NCI-H2227 treated with DMSO at 0.1 percent for 48 hours (cell line): ENCODE measurements at regions not wholly inside any gene's neighbourhood (a gene's known extent, or its start where the extent isn't known, plus 50 kb on each side); places are given as distances from the start of the nearest gene placed in this dataset.

Experiments used
- DNase-seq: peaks from one replicate; lab custom pipeline; 2025; lab: John Stamatoyannopoulos, UW

DNA sequence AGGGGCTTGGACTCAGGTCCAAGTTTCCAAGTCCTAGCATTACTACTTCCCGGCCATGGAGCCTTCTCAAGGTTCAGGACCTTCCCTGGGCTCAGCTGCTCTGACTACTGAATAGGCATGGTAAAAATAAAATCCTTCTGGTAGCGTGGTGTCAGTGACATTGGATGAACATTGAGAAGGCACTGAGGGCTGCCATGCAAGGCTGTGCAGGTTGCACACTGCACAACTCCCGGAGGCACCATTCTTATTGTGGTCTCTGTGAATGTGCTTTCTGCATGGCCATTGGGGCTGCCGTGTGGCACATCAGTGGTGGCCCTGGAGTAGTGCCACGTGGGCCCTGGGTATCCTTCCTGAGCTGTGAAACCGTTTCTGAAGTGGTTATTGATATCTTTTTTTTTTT, 250.2 kb upstream of the CIBAR2 start:
- DNase-seq: no peak

DNA sequence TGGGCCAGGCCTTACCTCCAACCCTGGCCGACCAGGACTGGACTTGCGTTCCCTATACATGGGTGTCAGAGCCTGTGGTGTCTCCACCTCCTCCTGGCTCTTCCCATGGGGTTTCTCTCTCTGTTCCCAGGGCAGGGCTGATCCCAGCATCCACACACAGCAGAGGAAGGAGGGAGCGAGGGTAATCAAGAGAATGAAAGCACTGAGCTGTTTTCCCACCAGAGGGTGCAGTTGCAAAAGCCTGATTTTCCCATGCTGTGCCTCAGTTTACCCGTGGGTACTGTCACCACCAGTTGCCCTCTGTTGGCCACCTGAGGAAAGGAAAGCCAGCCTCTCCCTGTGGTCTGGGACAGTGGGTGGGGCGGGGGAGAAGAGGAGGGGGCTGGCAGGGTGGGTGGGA, 249.7 kb upstream of the GSE1 start:
- DNase-seq: no peak

DNA sequence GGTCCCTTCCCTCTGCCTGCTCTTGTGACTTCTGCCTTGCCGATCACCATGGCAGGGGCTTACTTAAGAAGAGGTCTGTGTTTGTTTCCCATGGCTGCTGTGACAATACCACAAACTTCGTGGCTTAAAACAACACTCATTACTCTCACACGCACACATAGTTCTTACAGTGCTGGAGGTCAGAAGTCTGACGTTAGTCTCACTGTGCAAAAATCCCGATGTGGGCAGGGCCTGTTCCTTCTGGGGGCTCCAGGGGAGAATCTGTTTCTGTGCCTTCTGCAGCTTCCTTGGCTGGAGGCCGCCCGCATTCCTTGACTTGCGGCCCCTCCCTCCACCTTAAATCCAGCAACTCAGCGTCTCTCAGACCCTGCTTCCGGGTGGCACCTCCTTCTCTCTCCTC, 249.2 kb upstream of the GSE1 start:
- no peak for DNase-seq

DNA sequence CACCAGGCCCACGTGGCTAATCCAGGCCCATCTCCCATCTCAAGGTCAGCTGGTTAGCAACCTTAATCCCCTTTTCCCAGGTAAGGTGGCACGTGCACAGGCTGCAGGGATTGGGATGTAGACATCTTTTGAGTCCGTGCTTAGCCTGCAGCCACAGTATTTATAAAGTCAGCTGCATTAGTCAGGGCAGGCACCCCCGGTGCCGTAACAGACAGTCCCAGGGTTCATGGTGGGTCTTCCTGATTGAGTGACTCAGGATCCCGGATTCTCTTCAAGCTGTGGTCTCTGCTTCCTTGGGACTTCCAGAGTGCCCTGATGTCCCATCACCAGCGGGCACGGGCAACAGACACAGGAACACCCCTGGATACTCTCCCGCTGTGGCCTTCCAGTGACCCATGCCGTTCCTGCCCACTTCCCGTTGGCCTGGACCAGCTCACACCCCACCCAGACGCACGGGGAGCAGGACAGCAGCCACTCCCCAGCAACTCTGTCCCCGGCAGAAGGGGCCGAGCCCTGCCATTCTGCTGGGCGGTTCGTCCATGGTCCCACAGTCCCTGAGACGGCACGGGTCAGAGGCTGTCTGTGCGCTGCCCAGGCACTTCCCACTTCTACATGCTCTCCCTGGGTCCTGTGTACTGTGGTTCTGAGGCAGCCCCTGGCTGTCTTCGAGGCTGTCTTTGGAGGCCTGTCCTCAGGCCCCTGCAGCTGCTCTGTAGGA, 248.6 kb upstream of the GSE1 start:
- no peak for DNase-seq

DNA sequence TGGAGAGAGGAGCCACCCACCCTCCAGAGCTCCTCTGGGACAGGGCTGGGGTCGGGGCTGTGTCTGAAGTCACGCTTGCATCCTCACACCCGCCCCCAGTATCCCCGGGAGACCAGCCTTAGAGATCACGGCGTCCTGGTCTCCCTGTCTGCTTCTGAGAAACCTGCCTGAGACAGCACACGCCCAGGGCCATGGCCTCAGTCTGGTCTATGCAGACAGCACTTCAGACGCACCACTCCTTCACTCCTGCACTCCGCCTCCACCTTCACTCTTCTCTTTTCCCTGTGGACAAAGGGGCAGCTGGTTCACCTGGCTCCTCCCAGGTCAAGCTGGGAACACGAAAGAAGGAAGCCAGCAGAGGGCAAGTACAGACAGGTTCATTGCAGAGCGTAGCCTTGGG, 248.0 kb upstream of the GSE1 start:
- no peak for DNase-seq

DNA sequence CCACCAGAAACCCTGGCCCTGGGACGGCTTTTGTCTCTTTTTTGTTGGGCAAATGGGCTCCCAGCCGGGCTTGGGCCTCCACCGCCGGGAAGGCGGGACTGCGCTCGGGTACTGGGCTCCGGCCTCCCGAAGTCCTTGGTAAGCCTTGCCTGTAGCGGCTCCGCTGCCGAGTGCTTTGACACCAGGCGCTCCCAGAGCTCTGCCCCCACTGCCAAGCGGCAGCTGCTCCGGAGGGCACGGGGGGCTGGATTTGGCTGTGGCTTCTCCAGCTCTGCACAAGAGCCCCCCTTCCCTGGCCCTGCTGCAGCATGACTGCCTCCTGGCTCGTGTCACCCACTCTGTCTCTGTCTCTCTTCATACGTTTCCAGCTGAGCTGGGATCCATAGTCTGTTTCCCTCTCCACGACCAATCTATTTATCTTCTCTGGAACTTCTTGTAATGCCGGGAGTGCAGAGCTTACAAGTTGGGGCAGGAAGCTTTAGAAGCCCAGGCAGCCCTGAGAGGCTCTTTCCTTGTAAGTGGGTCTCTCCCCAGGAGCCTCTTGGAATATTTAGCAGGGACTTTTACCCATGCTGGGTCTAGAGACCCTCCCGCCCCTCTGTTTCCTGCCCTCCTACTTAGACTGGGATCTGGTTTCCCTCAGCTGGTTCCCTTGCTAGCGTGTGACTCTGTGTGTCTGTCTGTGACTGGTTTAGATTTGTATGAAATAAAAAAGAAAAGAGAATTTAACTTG, 246.9 kb upstream of the GSE1 start:
- no peak for DNase-seq

DNA sequence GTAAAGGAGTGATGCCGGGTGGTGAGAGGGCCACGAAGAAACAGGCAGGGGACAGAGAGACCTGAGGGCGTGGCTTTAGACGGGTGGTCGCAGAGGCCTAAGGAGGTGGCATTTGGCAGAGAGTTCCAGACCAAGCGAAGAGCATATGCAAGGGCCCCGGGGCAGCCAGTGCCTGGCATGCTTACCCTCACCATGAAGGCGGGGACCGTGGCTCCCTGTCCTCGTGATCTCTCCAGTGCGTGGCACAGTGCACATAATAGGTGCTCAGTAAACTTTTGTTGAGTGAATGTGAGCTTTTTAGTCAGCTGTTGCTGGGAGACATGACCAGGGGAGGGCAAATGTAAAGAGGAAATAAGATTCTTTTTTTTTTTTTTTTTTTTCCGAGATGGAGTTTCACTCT, 245.6 kb upstream of the GSE1 start:
- DNase-seq: no peak

DNA sequence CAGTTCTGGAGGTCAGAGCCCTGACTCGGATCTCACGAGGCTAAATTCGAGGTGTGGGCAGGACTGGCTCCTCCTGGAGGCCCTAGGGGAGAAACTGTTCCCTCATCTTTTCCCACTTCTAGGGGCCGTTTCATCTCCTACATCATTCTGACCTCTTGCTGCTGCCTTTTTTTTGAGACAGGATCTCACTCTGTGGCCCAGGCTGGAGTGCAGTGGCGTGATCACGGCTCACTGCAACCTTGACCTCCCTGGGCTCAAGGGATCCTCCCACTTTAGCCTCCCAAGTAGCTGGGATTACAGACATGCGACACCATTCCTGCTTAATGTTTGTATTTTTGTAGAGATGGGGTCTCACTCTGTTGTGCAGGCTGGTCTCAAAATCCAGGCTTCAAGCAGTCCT, 244.1 kb upstream of the GSE1 start:
- no peak for DNase-seq

DNA sequence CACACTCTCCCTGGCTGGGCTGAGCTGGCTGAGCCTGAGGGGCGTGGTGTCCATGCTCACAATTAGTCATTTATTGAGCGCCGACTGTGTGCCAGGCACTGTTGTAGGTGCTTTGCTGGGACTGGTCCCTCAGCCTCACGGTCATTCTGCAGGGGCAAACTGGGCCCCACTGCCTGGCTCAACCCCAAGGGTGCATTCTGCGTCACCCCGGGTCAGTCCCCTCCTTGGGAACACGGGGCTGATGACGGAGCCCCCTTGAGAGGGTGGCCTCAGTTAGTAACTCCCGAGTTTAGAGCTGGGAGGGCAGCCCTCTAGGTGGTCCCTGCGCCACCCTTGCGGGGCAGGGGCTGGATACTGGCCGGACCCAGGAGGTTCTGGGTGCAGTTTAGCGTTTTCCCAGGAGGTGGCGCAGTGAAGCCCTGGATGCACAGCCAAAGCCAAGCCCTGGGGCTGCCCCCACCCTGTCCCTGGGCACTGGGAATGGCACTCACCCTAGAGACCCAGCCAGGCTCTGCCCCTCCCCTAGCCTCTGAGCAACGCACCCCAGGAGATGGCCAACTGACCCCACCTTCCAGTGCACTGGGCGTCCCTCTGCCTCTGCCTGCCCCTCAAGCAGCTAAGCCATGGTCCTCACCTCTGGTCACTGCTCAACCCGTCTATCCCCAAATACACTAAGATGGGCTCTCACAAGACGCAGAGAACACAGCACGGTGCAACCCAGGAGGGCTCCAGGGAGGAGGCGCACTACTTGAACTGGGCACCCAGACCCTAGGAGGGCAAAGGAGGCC, 243.2 kb upstream of the GSE1 start:
- DNase-seq: no peak

DNA sequence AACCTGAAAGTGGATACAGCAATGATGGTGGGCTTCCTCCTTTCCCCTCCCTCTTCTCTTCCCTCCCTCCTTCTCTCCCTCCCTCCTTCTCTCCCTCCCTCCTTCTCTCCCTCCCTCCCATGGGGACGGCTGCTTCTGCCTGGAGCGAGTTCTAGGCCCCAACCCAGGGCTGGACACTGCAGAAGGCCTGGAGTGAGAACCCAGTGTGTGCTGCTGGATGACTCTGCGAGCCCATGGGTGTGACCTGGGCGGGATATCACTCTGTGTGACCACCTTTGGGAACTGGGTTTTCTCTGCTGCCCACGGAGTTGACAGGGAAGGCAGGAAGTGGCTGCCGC, 242.6 kb upstream of the GSE1 start:
- no peak for DNase-seq

DNA sequence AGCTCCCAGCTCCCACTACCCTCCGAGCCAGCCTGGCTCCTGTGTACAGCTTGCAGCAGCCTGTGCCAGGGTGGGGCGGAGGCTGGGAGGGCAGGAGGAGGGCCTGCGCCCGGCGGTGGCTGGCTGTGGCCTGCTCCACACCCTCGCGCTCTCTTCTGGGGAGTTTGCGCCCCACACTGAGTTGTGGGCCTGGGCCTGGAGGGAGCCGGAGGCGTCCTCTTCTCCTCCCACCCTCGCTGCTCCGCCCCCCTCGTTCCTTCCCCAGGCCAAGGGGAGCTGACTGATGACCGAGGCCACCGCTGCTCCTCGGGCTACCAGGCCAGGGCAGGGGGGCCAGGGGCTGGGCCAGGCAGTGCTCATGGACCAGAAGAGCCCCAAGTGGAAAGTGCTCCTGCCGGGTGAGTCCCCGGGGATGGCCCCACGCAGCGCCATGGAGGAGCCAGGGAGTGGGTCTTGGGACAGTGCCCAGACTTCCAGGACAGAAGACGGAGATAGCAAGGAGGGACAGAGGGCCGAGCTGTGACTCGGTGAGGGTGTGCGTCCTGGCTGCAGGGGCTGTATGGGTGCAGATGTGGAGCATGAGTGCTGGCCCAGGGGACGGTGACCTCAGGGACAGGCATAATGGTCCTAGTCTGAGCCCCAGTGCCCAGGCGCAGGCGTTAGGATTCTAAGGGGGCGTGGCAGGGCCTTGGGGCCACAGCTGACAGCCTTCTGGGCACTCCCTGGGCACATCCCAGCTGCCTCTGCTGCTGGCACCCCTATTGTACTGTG, 242.1 kb upstream of the GSE1 start:
- DNase-seq: no peak

DNA sequence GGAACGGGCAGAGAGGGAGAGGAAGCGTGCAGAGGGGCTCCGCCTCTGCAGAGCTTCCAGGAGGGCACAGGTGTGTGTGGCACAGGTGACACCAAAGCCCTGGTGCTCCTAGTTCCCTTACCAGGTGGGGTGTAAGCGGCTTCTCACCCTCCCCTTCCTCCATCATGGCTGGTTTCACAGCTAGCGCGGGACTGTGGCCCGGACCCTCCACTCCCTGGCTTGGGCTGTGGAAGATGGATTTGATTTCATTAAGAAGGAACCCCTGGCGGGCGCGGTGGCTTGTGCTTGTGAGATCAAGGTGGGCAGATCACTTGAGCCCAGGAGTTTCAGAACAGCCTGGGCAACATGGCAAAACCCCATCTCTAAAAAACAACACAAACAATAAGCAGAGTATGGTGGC, 241.2 kb upstream of the GSE1 start:
- DNase-seq: no peak

DNA sequence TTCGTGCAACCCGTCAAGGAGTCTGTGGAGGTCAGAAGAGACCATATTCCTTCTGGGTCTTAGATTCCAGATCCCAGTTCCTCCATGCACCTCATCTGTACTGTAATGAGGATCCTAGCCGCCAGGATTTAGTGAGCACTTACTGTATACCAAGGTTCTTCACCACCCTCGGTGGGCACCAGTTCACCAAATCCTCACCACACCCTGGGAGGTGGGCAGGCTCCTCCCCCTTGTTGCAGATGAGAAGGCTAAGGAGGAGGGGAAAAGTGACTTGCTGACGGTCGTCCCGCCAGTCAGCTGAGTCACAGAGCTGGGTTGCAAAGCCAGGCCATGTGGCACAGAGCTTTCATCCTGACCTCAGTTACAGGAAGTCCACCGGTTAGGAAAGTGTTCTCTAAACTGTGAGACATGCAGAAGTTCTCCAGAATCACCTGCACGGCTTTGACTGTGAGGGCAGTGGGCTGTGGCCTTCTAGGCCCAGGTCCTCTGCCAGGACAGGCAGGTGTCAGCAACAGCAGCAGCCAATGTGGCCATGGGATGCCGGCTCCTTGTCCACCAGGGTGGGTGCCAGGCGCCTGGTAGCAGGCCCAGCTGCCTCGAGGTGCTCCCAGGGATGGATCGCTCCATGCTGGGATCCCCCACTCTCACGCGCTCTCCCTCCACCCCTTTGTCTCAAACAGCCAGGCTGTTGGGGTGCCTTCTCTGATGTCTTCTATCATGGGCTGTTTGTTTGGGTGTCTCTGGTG, 240.3 kb upstream of the GSE1 start:
- no peak for DNase-seq

DNA sequence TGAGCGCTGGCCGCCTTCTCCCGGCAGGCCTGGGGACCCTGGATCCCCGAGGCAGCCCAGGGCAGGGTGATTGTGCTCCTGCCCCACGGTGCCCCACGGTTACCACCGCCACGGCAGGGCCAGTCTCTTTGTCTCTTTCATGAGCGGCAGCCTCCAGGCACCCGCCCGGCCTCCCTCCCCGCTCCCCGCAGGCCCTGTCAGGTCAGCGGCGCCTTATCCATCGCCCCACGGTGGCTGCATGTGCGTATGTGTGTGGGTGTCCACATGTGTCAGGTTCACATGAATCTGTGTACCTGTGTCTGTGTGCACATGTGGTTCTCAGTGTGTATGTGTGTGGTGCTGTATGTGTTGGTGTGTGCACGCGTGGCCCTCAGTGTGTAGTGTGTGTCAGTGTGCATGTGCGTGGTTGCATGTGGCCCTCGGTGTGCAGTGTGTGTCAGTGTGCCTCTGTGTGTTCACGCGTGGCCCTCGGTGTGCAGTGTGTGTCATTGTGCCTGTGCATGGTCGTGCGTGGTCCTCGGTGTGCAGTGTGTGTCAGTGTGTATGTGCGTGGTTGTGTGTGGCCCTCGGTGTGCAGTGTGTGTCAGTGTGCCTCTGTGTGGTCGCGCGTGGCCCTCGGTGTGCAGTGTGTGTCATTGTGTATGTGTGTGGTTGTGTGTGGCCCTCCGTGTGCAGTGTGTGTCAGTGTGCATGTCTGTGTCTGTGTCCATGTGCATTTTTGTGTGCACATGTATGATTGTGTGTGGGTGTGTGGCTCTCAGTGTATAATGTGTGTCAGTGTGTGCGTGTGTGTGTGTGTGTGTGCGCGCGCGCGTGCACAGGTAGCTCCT, 239.2 kb upstream of the GSE1 start:
- DNase-seq: no peak

DNA sequence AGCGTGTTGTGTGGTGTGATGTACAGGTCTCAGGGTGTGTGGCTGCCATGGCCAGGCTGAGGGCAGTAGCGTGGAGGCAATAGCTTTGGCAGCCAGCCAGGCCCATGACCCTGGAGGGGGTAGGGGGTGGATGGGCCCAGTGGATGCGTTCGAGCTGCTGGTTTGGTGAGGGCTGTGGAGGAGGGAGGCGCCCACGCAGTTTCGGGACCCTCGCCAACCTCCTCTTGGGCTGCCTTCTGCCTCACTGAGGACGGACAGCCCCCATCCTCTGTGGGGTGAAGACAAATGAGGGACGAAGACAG, 238.6 kb upstream of the GSE1 start:
- DNase-seq: no peak

DNA sequence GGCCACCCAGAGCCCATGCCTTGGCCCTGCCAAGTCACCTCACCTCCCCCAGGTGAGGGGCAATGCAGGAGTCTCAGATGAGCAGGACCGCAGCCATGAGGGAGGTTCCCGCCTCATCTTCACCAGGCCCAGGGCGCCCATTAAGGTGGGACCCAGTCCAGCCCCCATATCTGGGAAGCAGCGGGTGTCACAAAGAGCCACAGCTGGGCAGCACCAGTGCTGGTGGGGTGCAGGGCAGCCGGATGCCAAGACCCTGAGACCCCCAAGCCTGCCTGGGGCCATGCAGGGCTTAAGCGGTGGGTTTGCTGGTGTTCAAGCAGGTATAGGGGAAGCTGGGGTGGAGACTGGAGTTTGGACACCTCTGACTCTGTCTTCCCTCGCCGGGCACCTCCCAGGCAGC, 237.8 kb upstream of the GSE1 start:
- DNase-seq: no peak

DNA sequence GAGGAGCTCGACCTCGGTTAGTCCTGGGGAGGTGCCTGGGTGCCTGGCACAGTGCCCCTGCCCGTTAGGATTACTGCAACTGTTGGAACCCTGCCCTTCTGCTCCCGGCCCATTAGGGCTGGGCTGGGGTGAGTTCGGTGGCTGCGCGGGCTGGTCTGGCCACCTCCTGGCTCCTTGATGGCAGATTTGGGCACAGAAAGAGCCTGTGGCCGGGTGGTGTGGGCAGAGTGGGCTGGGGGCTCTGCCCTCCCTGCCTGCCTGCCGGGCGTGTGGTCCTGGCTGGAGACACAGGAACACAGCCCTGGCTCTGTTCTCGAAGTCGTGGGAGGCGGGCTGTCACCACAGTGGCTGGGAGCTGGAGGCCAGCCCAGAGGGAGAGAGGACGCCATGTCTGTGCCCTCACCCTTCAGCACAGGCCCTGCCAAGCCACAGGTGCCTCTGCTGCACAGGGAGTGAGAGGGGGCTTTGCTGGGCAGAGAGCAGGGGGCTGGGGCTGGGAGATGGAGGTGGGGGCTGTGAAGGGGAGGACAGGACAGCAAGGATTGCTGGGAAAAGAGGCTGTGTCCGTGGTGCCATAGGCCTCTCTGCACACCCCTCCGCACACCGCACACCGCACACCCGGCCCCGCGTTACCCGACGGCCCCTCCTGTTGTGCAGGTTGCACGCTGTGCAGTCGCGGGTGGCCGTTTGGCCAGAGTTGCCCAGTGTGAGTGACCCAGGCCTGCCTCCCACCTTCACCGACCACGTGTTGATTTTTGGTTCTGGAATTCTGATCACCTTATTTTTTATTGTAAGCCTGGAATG, 236.6 kb upstream of the GSE1 start:
- no peak for DNase-seq

DNA sequence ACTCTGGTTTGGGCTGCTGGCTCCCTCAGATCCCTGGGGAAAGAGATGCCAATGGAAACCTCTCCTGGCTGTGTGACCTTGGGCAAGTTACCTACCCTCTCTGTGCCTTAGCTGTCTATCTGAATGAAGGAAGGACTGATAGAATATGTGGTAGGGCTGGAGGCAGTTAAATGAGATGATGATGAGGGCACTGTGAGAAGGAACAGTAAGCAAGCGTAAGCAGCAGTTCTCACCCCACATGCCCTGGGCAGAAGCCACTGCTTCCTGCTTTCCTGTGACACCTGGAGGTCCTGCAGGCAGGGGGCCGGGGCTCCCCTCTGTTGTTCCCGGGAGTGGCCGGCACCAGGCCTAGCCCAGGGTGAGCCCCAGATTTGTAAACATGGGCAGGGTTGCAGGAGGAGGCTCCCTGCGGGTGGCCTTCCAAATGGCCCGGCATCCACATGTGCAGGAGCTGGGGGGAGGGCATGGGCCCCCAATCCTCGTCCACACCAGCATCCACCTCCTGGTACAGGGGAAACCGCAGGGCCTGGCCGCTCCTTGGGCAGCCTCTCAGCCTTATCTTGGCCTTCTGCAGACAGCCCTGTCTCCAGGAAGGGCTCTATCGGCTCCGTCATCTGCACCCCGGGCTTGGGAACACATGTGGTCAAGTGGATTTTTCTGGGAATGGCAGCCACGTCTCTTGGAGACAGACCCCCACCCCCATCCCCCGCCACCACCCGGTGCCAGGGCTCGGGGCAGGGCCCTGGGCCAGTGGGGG, 235.6 kb upstream of the GSE1 start:
- DNase-seq: no peak
